H1 (cell line): ENCODE measurements at regions not wholly inside any gene's neighbourhood (a gene's known extent, or its start where the extent isn't known, plus 50 kb on each side); places are given as distances from the start of the nearest gene placed in this dataset.

Experiments used
- CTCF ChIA-PET: fragments of 300-600 bp; sonication (Branson Sonifier 250); formaldehyde crosslinking; loops from one replicate; lab custom pipeline; 2021; ENCODE audit not compliant: partially characterized antibody; lab: Charles Lee
- POLR2A ChIA-PET: fragments of 300-600 bp; sonication (Branson Sonifier 250); formaldehyde crosslinking; loops from one replicate; lab custom pipeline; 2021; ENCODE audit warnings: inconsistent platforms; ENCODE audit not compliant: partially characterized antibody; lab: Charles Lee
- DNase-seq, 2 experiments: peaks; one replicate each; pipeline versions ENCODE4 v3.0.0 to v3.0.0-alpha.2; 2010 to 2022; ENCODE audit warnings: low spot score in 2 of 2, low read depth in 1 of 2, mixed read lengths in 1 of 2
- FAIRE-seq: peaks from 2 replicates; lab custom pipeline; 2011; peaks lifted over from hg19 to GRCh38; lab: Jason Lieb, UNC
- H2AFZ ChIP-seq: 2 replicates; pipeline ENCODE4 v1.8.1; 2012; ENCODE audit warnings: low read length, inconsistent platforms
- H2AK5ac ChIP-seq: 2 replicates; pipeline ENCODE4 v1.6.1; 2013; ENCODE audit warnings: low read depth, low read length
- H2BK120ac ChIP-seq: replicated peaks from 2 replicates; pipeline ENCODE3; 2013; ENCODE audit warnings: low read depth, low read length, inconsistent platforms
- H2BK12ac ChIP-seq: 2 replicates; pipeline ENCODE4 v1.6.1; 2013; ENCODE audit warnings: low read depth, low read length
- H2BK15ac ChIP-seq: 2 replicates; pipeline ENCODE4 v1.6.1; 2013; ENCODE audit warnings: low read length
- H2BK20ac ChIP-seq: 2 replicates; pipeline ENCODE4 v1.6.1; 2013; ENCODE audit warnings: low read length
- H2BK5ac ChIP-seq: 2 replicates; pipeline ENCODE4 v1.6.1; 2013; ENCODE audit warnings: low read depth, low read length
- H3K14ac ChIP-seq: 2 replicates; pipeline ENCODE4 v1.6.1; 2013; ENCODE audit warnings: inconsistent platforms; ENCODE audit not compliant: insufficient read length
- H3K18ac ChIP-seq: 2 replicates; pipeline ENCODE4 v1.6.1; 2013; ENCODE audit warnings: low read length; ENCODE audit errors: extremely low read depth
- H3K23ac ChIP-seq: 2 replicates; pipeline ENCODE4 v1.6.1; 2013; ENCODE audit warnings: inconsistent platforms; ENCODE audit not compliant: insufficient read length
- H3K23me2 ChIP-seq: 2 replicates; pipeline ENCODE4 v1.6.1; 2013; ENCODE audit warnings: low read depth, low read length
- H3K27ac ChIP-seq: 2 replicates; pipeline ENCODE4 v1.6.1; 2011; ENCODE audit warnings: low read depth, low read length, inconsistent platforms
- H3K27me3 ChIP-seq, 4 experiments: replicated peaks in 1 of 4; 1 replicate in 1 of 4; 2 replicates in 3 of 4; pipeline versions ENCODE4 v1.6.1 to v1.8.1; 2011 to 2013; ENCODE audit warnings: low read length in 3 of 4, mild to moderate bottlenecking in 3 of 4, inconsistent platforms in 2 of 4, mixed read lengths in 2 of 4, moderate library complexity in 1 of 4; ENCODE audit not compliant: control insufficient read depth in 3 of 4, insufficient read depth in 3 of 4; ENCODE audit errors: extremely low read depth in 1 of 4
- H3K36me3 ChIP-seq, 4 experiments: 2 replicates each; pipeline versions ENCODE4 v1.6.1 to v1.8.1; 2011 to 2013; ENCODE audit warnings: mild to moderate bottlenecking in 4 of 4, low read length in 3 of 4, moderate library complexity in 2 of 4, control low read depth in 1 of 4, inconsistent platforms in 1 of 4; ENCODE audit not compliant: insufficient read depth in 4 of 4, control insufficient read depth in 2 of 4
- H3K4ac ChIP-seq: replicated peaks from 2 replicates; pipeline ENCODE3; 2013; ENCODE audit warnings: low read length, low read depth, mixed read lengths, inconsistent platforms; ENCODE audit not compliant: insufficient read length
- H3K4me1 ChIP-seq, 4 experiments: replicated peaks in 1 of 4; 1 replicate in 1 of 4; 2 replicates in 3 of 4; pipeline versions ENCODE4 v1.6.1 to v1.8.1; 2011 to 2013; ENCODE audit warnings: low read length in 3 of 4, inconsistent platforms in 2 of 4, mixed read lengths in 1 of 4; ENCODE audit not compliant: insufficient read depth in 4 of 4, control insufficient read depth in 3 of 4
- H3K4me2 ChIP-seq, 2 experiments: 2 replicates each; pipeline versions ENCODE4 v1.6.1 to v1.8.1; 2011 to 2013; ENCODE audit warnings: low read depth in 2 of 2, low read length in 2 of 2, control low read depth in 1 of 2, inconsistent platforms in 1 of 2, mild to moderate bottlenecking in 1 of 2; ENCODE audit not compliant: insufficient read depth in 1 of 2
- H3K4me3 ChIP-seq, 4 experiments: fragments of 200-600, 300-600 bp in 1 of 4; sonication (generic), shearing (Covaris generic), sonication (Bioruptor Twin) in 1 of 4; 2 replicates each; pipeline versions ENCODE4 v1.5.1 to v1.8.1; 2011 to 2016; ENCODE audit warnings: low read length in 4 of 4, low read depth in 3 of 4, control low read depth in 2 of 4, inconsistent platforms in 2 of 4, mild to moderate bottlenecking in 2 of 4, mixed read lengths in 1 of 4, moderate library complexity in 1 of 4; ENCODE audit not compliant: insufficient read depth in 2 of 4; ENCODE audit errors: extremely low read depth in 1 of 4
- H3K56ac ChIP-seq: replicated peaks from 2 replicates; pipeline ENCODE3; 2013; ENCODE audit warnings: low read depth, mild to moderate bottlenecking, mixed read lengths, low read length, inconsistent platforms; ENCODE audit not compliant: insufficient read length
- H3K79me1 ChIP-seq: 2 replicates; pipeline ENCODE4 v1.6.1; 2013; ENCODE audit warnings: low read depth, low read length, control low read depth
- H3K79me2 ChIP-seq, 2 experiments: 2 replicates each; pipeline versions ENCODE4 v1.6.1 to v1.8.1; 2012 to 2013; ENCODE audit warnings: low read length in 2 of 2, mild to moderate bottlenecking in 2 of 2, inconsistent platforms in 1 of 2; ENCODE audit not compliant: insufficient read depth in 2 of 2, control insufficient read depth in 1 of 2
- H3K9ac ChIP-seq, 4 experiments: replicated peaks in 1 of 4; 1 replicate in 1 of 4; 2 replicates in 3 of 4; pipeline versions ENCODE4 v1.6.1 to v1.8.1; 2011 to 2013; ENCODE audit warnings: low read depth in 3 of 4, low read length in 3 of 4, control low read depth in 2 of 4, mild to moderate bottlenecking in 2 of 4, moderate library complexity in 2 of 4, inconsistent platforms in 1 of 4; ENCODE audit errors: extremely low read depth in 1 of 4
- H3K9me3 ChIP-seq, 2 experiments: 2 replicates each; pipeline versions ENCODE4 v1.6.1 to v1.8.1; 2012 to 2013; ENCODE audit warnings: mild to moderate bottlenecking in 2 of 2, moderate library complexity in 2 of 2, control low read depth in 1 of 2, inconsistent platforms in 1 of 2, low read depth in 1 of 2, low read length in 1 of 2, mixed read lengths in 1 of 2; ENCODE audit not compliant: insufficient read depth in 2 of 2
- H4K20me1 ChIP-seq, 2 experiments: replicated peaks in 1 of 2; 2 replicates each; pipeline versions ENCODE3 to v1.8.1; 2011 to 2013; ENCODE audit warnings: inconsistent platforms in 2 of 2, low read length in 2 of 2, mild to moderate bottlenecking in 1 of 2; ENCODE audit not compliant: insufficient read depth in 2 of 2, control insufficient read depth in 1 of 2
- H4K5ac ChIP-seq: 2 replicates; pipeline ENCODE4 v1.6.1; 2013; ENCODE audit warnings: low read length, low read depth, mixed read lengths, inconsistent platforms; ENCODE audit not compliant: insufficient read length
- H4K8ac ChIP-seq: 2 replicates; pipeline ENCODE4 v1.8.0; 2013; ENCODE audit warnings: mild to moderate bottlenecking, moderate library complexity, low read length, inconsistent platforms; ENCODE audit not compliant: insufficient read depth; ENCODE audit errors: extremely low read depth
- H4K91ac ChIP-seq: replicated peaks from 2 replicates; pipeline ENCODE3; 2013; ENCODE audit warnings: low read length, mixed read lengths, inconsistent platforms; ENCODE audit not compliant: insufficient read length
- CBX8 ChIP-seq: fragments of 300-800, 300-1000 bp; sonication (generic); IDR thresholded peaks from 2 replicates; pipeline ENCODE4 v1.7.1; 2016; ENCODE audit warnings: low read depth, low read length, borderline replicate concordance
- EP300 ChIP-seq, 2 experiments: IDR thresholded peaks; 1 replicate in 1 of 2; 2 replicates in 1 of 2; pipeline ENCODE4 v1.6.1; 2011 to 2012; ENCODE audit warnings: low read depth in 2 of 2, low read length in 2 of 2, mild to moderate bottlenecking in 2 of 2, borderline replicate concordance in 1 of 2, inconsistent platforms in 1 of 2, moderate library complexity in 1 of 2
- GABPA ChIP-seq: IDR thresholded peaks from 2 replicates; pipeline ENCODE4 v1.6.1; 2011; ENCODE audit warnings: mild to moderate bottlenecking, low read length, moderate library complexity, borderline replicate concordance; ENCODE audit not compliant: insufficient read depth
- JUN ChIP-seq: IDR thresholded peaks from 2 replicates; pipeline ENCODE4 v1.6.1; 2011; ENCODE audit warnings: low read depth, mild to moderate bottlenecking, improper control_type of control experiment, low read length
- MAX ChIP-seq: IDR thresholded peaks from 2 replicates; pipeline ENCODE4 v1.6.1; 2012; ENCODE audit warnings: inconsistent platforms
- NANOG ChIP-seq: IDR thresholded peaks from 2 replicates; pipeline ENCODE4 v1.6.1; 2011; ENCODE audit warnings: low read length, low read depth, mild to moderate bottlenecking, inconsistent platforms; ENCODE audit not compliant: insufficient read depth, poor library complexity, severe bottlenecking
- NRF1 ChIP-seq: IDR thresholded peaks from 2 replicates; pipeline ENCODE4 v1.6.1; 2011; ENCODE audit warnings: mild to moderate bottlenecking, low read depth, low read length, improper control_type of control experiment
- SRF ChIP-seq: IDR thresholded peaks from 2 replicates; pipeline ENCODE4 v1.6.1; 2011; ENCODE audit warnings: mild to moderate bottlenecking, low read depth, low read length, moderate library complexity
- SUZ12 ChIP-seq: fragments of 200-600 bp; sonication (generic); IDR thresholded peaks from 2 replicates; pipeline ENCODE4 v1.6.1; 2012; ENCODE audit warnings: mild to moderate bottlenecking, inconsistent platforms, low read length, moderate library complexity, mixed read lengths
- TAF1 ChIP-seq: IDR thresholded peaks from 2 replicates; pipeline ENCODE4 v1.6.1; 2011; ENCODE audit warnings: mild to moderate bottlenecking, low read depth, low read length
- ZNF274 ChIP-seq: IDR thresholded peaks from 2 replicates; pipeline ENCODE4 v1.7.0; 2012; ENCODE audit warnings: low read length, borderline replicate concordance; ENCODE audit errors: extremely low read depth
- WGBS, 2 experiments: shearing (Covaris generic) in 1 of 2; methylation state at CpG; one replicate each; pipeline versions ENCODE4 v1.1.6 to v1.1.7; 2013 to 2015; ENCODE audit warnings: low lambda C conversion rate in 2 of 2, mixed read lengths in 2 of 2, inconsistent platforms in 1 of 2, low coverage in 1 of 2, missing lambda C conversion rate in 1 of 2; ENCODE audit not compliant: insufficient replicate concordance in 2 of 2, insufficient coverage in 1 of 2, insufficient read length in 1 of 2; ENCODE audit errors: extremely low coverage in 1 of 2, missing lambda C conversion rate in 1 of 2; 5-methylcytosine and 5-hydroxymethylcytosine counted together

DNA sequence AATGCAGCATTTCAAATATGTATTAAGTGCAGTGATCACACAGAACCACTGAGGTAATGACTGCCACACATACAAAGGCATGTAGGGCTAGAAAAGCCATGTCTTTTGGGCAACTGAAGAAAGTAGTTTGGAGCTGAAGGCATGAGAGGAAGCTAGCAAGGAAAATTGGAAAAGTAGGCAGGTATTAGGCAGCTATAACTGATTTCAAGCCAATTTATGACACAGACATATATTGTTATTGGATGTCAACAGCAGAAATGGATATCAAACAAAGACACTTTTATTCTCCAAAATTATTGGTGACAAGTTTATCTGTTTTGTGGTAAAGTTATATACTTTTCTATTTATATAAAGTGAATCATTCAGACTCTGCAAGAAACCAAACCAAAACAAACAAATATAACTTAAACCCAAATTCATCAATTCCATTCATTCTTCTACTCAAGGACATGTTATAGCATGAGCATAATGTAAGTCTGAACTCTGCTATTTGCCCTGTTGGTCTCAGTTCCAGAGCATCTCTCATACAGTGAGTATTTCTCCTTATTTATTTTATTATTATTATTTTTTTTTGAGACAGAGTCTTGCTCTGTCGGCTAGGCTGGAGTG, 307.4 kb upstream of the COL8A1 start:
- no peaks in the 10 kb centered on the region for H4K20me1 ChIP-seq
- no peaks in the 10 kb centered on the region for H3K23me2 ChIP-seq
- no peak overlapping the region for H2BK20ac ChIP-seq
- no peak overlapping the region for H4K5ac ChIP-seq
- H3K36me3 ChIP-seq: no peaks in the 10 kb centered on the region
- no peak overlapping the region for H2AK5ac ChIP-seq
- no peak overlapping the region for H2BK5ac ChIP-seq
- H3K9me3 ChIP-seq: no peaks in the 10 kb centered on the region
- DNase-seq: no peak
- no peaks in the 10 kb centered on the region for H3K79me2 ChIP-seq
- H2BK12ac ChIP-seq: no peak overlapping the region
- TF ChIP-seq GABPA: no peak
- TF ChIP-seq SRF: no peak
- no peak for TF ChIP-seq JUN
- TF ChIP-seq MAX: no peak
- no peak for TF ChIP-seq ZNF274
- no peak for TF ChIP-seq TAF1
- no peak for TF ChIP-seq EP300 (IDR thresholded peaks at IDR 0.05; ENCODE audit: borderline replicate concordance in 1 of 2, low read depth in 2 of 2, low read length in 2 of 2)
- TF ChIP-seq NRF1: no peak
- TF ChIP-seq SUZ12: no peak
- no peak for TF ChIP-seq CBX8
- TF ChIP-seq NANOG: no peak
- WGBS, 2 experiments: 87% methylated on average over 1 of the region's 1 CpG; no CpG with 5 or more reads in 1 of the 2 experiments
- no peak overlapping the region for H2AFZ ChIP-seq
- no peak overlapping the region for H3K18ac ChIP-seq
- no peak overlapping the region for H3K4me3 ChIP-seq
- no peak overlapping the region for H2BK120ac ChIP-seq
- H3K4me2 ChIP-seq: no peak overlapping the region
- H4K91ac ChIP-seq: no peak overlapping the region
- no peaks in the 10 kb centered on the region for H3K79me1 ChIP-seq
- no peak overlapping the region for H3K27ac ChIP-seq
- no peak overlapping the region for H3K56ac ChIP-seq
- ChIA-PET POLR2A (no interaction called here), CTCF (interaction anchor here (0.5 kb wide), 1 partner anchor 241 kb away, joined by 3 read pairs; no protein-coding TSS in a partner anchor)
- no peak for FAIRE-seq
- no peak overlapping the region; a peak in 1 of 7 replicates for H3K9ac ChIP-seq
- H3K14ac ChIP-seq: no peak overlapping the region
- H3K23ac ChIP-seq: no peak overlapping the region
- no peak overlapping the region for H2BK15ac ChIP-seq
- H3K4ac ChIP-seq: no peak overlapping the region
- no peak overlapping the region for H4K8ac ChIP-seq
- no peaks in the 10 kb centered on the region for H3K27me3 ChIP-seq
- H3K4me1 ChIP-seq: no peaks in the 10 kb centered on the region
